DMS79 (cell line): ENCODE measurements at regions not wholly inside any gene's neighbourhood (a gene's known extent, or its start where the extent isn't known, plus 50 kb on each side); places are given as distances from the start of the nearest gene placed in this dataset.

Experiments
- DNase-seq: peaks from one replicate; lab custom pipeline; 2025; lab: John Stamatoyannopoulos, UW

DNA sequence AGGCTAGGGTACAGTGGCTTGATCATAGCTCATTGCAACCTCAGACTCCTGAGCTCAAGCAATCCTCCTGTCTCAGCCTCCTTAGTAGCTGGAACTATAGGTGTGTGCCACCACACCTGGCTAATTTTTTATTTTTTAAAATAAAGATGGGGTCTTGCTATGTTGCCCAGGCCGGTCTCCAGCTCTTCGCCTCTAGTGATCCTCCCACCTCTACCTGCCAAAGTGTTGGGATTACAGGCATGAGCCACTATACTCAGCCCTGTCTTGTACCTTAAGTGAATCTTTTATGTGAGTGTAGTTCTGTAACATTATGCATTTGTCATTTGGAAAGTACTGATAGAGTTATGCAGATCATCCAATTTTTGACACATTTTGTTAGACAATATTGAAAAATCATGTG, 66.9 kb upstream of the C15orf39 start:
- DNase-seq: no peak

DNA sequence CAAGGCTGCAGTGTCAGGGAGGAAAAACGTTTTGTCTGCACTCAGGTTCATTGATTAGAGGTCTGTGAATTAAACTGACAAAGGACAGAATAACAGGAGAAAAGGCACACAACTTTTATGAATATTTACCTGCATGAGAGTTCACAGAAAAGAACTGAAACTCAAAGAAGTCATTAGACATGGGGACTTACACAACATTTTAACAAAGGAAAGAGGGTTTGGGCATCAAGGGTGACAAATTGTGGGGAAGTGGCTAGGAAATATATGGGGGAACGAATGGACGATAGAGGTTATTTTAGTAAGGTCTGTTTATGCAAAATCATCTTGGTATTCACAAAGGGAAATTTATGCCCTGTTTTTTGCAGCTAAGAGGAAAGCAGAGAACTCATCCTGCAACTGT, 65.6 kb upstream of the C15orf39 start:
- no peak for DNase-seq

DNA sequence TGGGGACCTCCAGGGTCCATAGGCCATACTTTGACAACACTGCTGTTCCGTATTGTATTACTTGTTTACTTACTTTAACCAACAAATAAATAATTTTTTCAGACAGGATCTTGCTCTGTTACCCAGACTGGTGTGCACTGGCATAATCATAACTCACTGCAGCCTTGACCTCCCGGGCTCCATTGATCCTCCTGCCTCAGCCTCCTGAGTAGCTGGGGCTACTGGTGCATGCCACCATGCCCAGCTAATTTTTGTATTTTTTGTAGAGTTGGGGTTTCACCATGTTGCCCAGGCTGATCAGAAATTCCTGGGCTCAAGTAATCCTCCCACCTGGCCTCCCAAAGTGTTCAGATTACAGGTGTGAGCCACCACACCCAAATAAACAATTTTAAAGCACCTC, 64.9 kb upstream of the C15orf39 start:
- no peak for DNase-seq

DNA sequence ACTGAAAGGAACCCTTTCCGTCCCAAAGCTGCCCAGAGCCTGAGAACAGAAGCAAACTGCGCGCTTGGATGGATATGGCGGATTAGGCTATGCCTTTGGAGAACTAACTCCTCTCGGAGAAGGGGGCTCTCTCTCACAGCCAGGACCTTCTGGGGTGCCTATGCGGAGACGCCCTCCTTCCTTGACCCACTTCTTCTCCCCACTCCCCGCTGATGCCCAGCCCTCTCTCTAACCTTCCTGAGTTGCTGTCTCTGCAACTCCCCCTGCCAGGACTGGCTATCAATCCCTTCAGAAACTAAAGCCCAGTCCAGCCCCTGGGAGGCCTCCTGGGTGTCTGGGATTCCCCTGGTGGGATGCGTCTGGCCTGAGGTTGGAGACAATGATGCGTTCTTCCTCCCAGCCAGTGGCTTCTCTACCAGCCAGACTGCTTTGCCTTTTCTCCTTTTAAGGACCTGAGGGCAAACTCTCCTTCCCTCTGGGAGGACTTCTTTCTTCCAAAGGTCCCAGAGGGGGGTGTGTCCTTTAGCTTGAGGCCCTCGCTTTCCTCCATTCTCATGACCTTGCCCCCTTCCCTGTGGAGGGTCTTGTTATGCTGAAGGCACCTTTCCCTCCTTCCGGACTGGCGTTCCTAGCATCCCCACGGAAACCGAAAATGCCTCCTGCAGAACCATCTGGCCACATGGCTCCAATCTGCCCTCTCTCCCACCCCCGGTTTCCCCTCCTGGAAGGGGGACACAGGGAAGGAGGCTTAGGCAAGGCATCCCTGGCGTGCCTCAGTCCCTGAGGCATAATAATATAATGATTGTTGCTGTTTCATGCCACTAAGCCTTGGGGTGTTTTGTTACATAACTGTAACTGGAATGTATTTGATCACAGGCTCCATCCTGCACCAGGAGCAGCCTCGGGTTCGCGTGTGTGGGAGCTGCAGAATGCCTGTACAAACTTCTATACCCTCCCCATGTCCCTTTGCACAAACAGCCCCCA, 63.4 kb upstream of the C15orf39 start:
- no peak for DNase-seq

DNA sequence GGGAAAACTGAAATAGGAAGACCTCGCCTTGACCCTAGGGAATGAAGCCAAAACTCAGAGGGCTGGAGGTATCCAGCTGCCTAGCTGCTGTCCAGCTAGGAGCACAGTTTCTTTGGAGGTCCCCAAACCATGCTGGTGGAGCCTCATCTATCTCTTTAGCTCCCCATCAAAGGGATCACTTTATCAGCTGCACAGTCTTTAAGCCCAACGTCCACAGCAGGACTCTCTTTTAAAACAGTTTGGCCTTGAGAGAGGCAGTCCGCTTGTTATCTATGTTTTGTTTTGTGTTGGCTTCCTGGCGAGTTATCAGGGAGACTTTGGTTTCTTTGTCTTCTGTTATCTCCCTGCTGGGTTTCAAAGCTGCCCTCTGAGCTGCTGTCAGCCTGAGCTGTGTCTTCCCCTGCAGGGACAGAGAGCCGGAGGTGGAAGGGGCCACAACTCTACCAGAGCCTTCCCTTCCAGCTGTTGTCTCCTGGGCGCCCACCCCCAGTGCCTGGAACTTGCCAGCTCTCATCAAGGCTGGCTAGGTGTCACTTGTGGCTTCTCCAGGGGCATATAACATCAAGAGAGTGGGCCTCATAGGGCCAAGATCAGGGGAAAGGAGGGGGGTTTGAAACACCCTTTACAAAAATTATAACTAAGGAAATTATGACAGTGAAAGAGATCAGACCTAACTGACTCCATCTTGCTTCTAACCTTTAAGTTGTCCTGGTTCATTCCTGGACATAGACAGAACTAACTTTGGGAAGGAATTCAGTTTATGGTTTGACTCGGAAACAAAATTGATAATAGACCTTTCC, 61.4 kb upstream of the C15orf39 start:
- no peak for DNase-seq

DNA sequence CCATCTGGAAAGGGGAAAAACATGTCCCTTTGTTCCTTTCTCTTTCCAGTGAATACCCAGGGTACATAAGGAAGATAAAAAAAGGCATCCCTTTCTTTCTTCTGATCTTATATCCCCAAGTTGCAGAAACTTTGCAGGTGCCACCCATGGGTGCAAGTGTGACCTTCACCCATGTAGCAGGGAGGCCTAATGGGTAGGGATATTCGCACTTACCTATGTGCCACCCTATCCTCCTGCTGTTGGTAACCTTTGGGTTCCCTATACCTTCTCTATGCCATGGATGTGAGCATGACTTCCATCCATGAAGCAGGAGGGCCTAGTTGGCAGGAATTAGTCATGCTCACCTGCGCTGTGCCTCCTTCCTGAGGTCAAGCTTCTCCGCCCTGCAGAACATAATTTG, 59.2 kb upstream of the C15orf39 start:
- no peak for DNase-seq

DNA sequence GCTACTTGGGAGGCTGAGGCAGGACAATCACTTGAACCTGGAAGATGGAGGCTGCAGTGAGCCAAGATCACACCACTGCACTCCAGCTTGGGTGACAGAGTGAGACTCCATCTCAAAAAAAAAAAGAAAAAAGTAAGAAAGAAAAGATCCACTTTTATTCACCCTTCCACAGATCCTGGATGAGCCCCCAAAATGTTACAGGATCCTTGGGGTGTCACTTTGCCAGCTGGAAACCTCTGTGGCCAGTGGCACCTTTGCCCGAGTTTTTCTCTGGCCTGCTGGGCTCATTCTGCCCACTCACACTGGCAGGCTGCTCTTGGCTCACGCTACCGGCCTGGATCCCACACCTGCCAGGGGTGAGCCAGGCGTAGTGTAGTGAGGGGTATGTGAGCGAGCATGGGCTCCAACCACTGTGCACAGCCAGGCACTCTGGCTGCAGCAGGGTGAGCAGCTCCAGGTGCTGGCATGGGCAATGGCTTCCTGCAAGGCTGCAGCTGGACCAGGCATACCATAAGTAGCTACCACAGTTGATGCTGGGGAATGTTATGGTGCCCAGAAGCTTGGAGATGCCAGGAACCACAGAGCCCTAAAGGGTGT, 57.8 kb upstream of the C15orf39 start:
- DNase-seq: no peak

DNA sequence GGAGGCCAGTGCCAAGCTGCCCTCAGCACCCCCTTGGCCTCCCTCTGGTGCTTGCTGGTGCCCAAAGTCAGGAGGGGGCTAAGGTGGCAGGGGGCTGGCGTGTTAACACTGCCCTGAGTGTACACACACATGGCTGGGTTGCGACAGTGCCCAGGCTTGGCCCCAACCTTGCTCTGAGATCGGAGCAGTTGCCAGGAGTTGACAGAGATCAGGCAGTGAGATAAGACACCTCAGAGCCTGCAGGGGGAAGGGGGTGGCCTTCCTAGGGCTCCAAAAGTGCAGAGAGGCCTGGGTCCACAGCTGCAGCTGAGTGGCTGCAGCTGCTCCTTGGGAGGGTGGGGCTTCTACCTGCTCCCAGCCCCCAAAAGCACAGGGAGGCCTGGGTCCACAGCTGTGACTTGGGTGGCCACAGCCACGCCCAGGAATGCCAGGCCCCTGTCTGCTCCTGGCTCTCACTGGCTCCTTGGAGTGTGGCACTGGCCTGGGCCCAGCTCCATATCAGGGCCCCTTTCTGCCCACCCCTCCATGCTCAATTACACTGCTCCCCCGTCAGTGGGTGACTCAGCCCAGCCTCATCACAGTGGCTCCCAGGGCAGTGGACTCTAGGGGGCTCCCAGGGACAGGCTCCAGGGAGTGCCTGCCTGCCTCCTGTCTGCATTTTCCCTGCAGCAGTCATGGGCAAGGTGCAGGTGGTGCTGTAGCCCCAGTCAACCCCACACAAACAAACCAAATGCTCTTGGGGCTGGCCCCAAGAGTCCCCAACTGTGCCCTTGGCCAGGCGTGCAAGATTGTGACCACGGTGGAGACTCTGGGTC, 56.4 kb upstream of the C15orf39 start:
- no peak for DNase-seq

DNA sequence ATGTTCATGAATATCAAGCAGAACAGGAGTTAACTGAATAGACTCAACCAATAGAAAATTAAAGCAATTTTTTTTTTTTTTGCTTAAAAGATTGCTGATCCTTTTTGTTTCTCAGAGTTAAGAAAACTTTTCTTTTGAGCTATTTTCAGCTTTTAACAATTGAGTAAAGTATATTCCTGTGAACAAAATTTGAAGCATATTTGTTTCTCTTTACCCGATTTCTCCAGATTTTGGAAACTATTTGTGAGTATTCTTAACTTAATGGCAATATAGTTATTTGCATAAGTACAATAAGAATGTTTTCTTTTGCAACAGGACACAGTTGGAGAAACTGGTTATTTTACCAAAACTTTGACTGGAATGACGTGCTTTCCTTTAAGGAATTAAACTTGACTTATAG, 53.4 kb upstream of the C15orf39 start:
- DNase-seq: no peak

DNA sequence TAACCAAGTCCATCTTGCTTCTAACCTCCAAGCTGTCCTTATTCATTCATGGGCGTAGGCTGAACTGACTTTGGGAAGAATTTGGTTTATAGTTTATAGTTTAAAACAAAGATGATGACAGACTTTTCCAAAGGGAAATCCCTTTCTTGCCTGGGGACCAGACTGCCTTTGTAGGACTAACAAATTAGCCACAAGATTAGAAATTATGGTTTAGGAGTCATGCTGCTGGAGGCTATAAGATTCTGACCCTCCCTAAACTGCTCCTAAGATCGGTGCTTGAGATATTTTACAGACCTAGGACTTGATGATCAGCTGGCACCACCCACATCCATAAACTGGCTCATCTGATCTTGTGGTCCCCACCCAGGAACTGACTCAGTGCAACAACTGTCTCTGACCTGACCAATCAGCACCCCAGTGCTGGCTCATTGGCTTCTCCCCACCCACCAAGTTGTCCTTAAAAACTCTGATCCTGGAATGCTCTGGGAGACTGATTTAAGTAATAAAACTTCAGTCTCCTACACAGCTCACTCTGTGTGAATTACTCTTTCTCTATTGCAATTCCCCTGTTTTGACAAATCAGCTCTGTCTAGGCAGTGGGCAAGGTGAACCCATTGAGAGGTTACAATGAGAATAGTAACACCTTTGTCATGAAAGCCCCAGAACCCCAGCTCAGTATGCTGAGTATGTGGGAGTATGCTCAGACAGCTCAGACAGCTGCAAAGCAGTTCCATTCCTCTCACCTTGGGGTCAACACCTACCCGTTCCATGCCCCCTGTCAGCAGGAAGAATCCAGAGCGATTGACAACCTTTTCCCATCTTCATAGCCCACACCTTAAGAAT, 51.6 kb upstream of the C15orf39 start:
- DNase-seq: no peak

DNA sequence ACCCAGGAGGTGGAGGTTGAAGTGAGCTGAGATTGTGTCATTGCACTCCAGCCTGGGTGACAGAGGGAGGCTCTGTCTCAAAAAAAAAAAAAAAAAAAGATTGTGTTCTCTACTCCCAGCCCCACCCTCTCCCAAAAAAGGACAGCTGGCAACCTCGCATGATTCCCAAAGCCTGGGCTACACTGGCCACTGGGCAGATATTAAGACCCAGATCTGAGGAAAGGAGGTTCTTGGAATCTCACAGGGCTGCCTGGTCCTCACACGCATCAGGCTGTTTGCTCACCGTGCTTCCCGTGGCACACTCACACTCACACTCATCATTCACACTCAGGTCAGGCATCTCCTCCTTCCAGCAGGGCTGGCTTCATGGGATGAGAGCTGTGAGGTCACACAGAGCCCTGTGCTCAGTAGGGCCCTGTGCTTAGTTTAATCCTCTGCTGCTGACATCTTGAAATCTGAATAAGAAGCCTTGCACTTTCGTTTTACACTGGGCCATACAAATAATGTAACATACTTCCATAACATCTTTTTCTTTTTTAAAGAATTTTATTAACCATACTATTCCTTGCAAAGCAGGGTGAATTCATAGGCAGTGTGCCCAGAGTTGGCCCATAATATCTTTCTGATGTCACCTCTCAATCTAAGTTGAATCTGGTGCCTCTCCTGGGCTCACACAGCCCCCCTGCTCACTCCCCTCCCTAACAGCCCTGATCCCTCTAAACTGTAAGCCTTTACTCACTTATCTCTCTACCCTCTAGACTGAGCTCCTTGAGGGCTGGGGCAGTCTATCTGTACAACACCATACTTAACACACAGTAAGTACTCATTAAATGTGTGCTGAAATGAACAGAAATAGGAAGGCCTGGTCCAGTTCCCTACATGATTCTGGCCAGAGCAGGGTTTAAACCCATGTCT, 50.2 kb upstream of the C15orf39 start:
- no peak for DNase-seq
